WTC11 (cell line): ENCODE measurements at regions not wholly inside any gene's neighbourhood (a gene's known extent, or its start where the extent isn't known, plus 50 kb on each side); places are given as distances from the start of the nearest gene placed in this dataset.

ENCODE experiments used
- ATAC-seq: fragments of 200-7000 bp; cut with Tn5 transposase; 2 replicates; pipeline ENCODE4 v1.10.0; 2021; ENCODE audit warnings: mild to moderate bottlenecking, moderate library complexity
- CTCF ChIA-PET: fragments of 300-600 bp; sonication (Branson Sonifier 250); formaldehyde crosslinking; loops from one replicate; lab custom pipeline; 2021; ENCODE audit warnings: antibody characterized with exemption; lab: Charles Lee
- POLR2A ChIA-PET: fragments of 350-600 bp; sonication (Branson Sonifier 250); formaldehyde crosslinking; loops from one replicate; lab custom pipeline; 2021; ENCODE audit warnings: antibody characterized with exemption; lab: Charles Lee
- DNase-seq: peaks from one replicate; pipeline ENCODE4 v3.0.0; 2021; ENCODE audit warnings: low spot score
- H3K27ac Mint-ChIP-seq: 2 replicates; pipeline ENCODE4 v1.8.0; 2021; ENCODE audit warnings: mixed read lengths
- H3K27me3 Mint-ChIP-seq: 2 replicates; pipeline ENCODE4 v1.8.0; 2021; ENCODE audit warnings: low read depth, mild to moderate bottlenecking, moderate library complexity, mixed read lengths
- H3K36me3 Mint-ChIP-seq: 2 replicates; pipeline ENCODE4 v1.8.0; 2021; ENCODE audit warnings: mixed read lengths
- H3K4me1 Mint-ChIP-seq: 2 replicates; pipeline ENCODE4 v1.8.0; 2022; ENCODE audit warnings: mixed read lengths
- H3K4me3 Mint-ChIP-seq: 2 replicates; pipeline ENCODE4 v1.8.0; 2021; ENCODE audit warnings: mild to moderate bottlenecking, moderate library complexity, mixed read lengths
- H3K9me3 Mint-ChIP-seq: 2 replicates; pipeline ENCODE4 v1.8.0; 2021; ENCODE audit warnings: mixed read lengths
- CBFB ChIP-seq: sonication (generic); formaldehyde crosslinking; IDR thresholded peaks from 2 replicates; pipeline ENCODE4 v1.8.1; 2022; ENCODE audit warnings: mild to moderate bottlenecking, low read depth, missing genetic modification reagents
- GRHL2 ChIP-seq: fragments of 250-450 bp; sonication (Bioruptor Pico); IDR thresholded peaks from 2 replicates; pipeline ENCODE4 v1.8.0; 2022; ENCODE audit warnings: mild to moderate bottlenecking, moderate library complexity; ENCODE audit not compliant: insufficient replicate concordance, severe bottlenecking
- GTF2I ChIP-seq: fragments of 250-450 bp; sonication (Bioruptor Pico); conservative IDR thresholded peaks from 2 replicates; pipeline ENCODE4 v1.4.0; 2021; ENCODE audit warnings: mild to moderate bottlenecking
- NR2C2 ChIP-seq: sonication (generic); formaldehyde crosslinking; IDR thresholded peaks from 2 replicates; pipeline ENCODE4 v1.8.0; 2022; ENCODE audit warnings: mild to moderate bottlenecking, missing genetic modification reagents
- RELA ChIP-seq: sonication (generic); formaldehyde crosslinking; IDR thresholded peaks from 2 replicates; pipeline ENCODE4 v1.8.1; 2022; ENCODE audit warnings: missing genetic modification reagents, mild to moderate bottlenecking, borderline replicate concordance
- TP53 ChIP-seq: sonication (generic); formaldehyde crosslinking; IDR thresholded peaks from 2 replicates; pipeline ENCODE4 v1.8.1; 2023; ENCODE audit warnings: mild to moderate bottlenecking, missing genetic modification reagents
- ZNF232 ChIP-seq: sonication (generic); formaldehyde crosslinking; IDR thresholded peaks from 2 replicates; pipeline ENCODE4 v1.8.0; 2022; ENCODE audit warnings: mild to moderate bottlenecking, missing genetic modification reagents
- ZNF416 ChIP-seq: fragments of 250-450 bp; sonication (Bioruptor Pico); IDR thresholded peaks from 2 replicates; pipeline ENCODE4 v1.9.0; 2021; ENCODE audit warnings: mild to moderate bottlenecking, inconsistent platforms
- TF ChIP-seq, protein P1 (sequence below): sonication (generic); formaldehyde crosslinking; IDR thresholded peaks from 2 replicates; pipeline ENCODE4 v1.8.0; 2022; ENCODE audit warnings: mild to moderate bottlenecking, missing genetic modification reagents
- TF ChIP-seq, protein P2 (sequence below): sonication (generic); formaldehyde crosslinking; IDR thresholded peaks from 2 replicates; pipeline ENCODE4 v1.8.0; 2022; ENCODE audit warnings: mild to moderate bottlenecking, missing genetic modification reagents
- TF ChIP-seq, protein P3 (sequence below): sonication (generic); formaldehyde crosslinking; IDR thresholded peaks from 2 replicates; pipeline ENCODE4 v1.8.1; 2023; ENCODE audit warnings: mild to moderate bottlenecking, missing genetic modification reagents, moderate library complexity
- TF ChIP-seq, protein P4 (sequence below): sonication (generic); formaldehyde crosslinking; IDR thresholded peaks from 2 replicates; pipeline ENCODE4 v1.8.1; 2023; ENCODE audit warnings: mild to moderate bottlenecking, missing genetic modification reagents
- TF ChIP-seq, protein P5 (sequence below): sonication (generic); formaldehyde crosslinking; IDR thresholded peaks from 2 replicates; pipeline ENCODE4 v1.8.1; 2023; ENCODE audit warnings: mild to moderate bottlenecking, missing genetic modification reagents
- TF ChIP-seq, protein P6 (sequence below): sonication (generic); formaldehyde crosslinking; IDR thresholded peaks from 2 replicates; pipeline ENCODE4 v1.8.1; 2022; ENCODE audit warnings: mild to moderate bottlenecking, moderate library complexity, missing genetic modification reagents
- TF ChIP-seq, protein P7 (sequence below): fragments of 250-450 bp; sonication (Bioruptor Pico); IDR thresholded peaks from 2 replicates; pipeline ENCODE4 v2.1.2; 2022; ENCODE audit warnings: mild to moderate bottlenecking, moderate library complexity
- TF ChIP-seq, protein P8 (sequence below): fragments of 200-600 bp; IDR thresholded peaks from 2 replicates; pipeline ENCODE4 v1.8.0; 2022; ENCODE audit warnings: antibody characterized with exemption

DNA sequence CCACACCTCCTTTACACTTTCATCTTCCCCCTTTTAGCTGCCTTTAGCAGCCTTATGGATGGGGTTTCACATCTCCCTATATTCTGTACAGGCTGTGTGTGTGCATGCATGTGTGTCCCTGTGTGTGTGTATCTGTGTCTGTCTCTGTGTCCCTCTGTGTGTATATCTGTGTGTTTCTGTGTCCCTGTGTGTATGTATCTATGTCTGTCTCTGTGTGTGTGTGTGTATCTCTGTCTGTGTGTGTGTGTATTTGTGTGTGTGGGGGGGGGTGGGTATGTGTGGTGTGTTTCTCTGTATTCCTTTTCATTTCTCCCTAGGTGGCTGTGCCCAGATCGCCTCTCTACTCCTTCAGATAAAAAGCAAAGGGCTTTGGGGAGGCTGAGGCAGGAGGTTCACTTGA is 52.2 kb upstream of the CD83 start:
- no peaks in the 10 kb centered on the region; the same call in 1 of the 2 replicates for H3K27me3 Mint-ChIP-seq
- H3K4me3 Mint-ChIP-seq = no peak overlapping the region
- peaks cover 8% of the 10 kb centered on the region; the same call in 1 of the 2 replicates for H3K36me3 Mint-ChIP-seq
- no peaks in the 10 kb centered on the region for H3K4me1 Mint-ChIP-seq
- CTCF ChIA-PET = interaction anchor here (0.5 to 4.3 kb wide), 4 partner anchors 8 to 157 kb away, joined by 4 to 52 read pairs (median 10); no protein-coding TSS in a partner anchor
- POLR2A ChIA-PET = no interaction called here
- TF ChIP-seq CBFB (CRISPR knock-in tag) (no peak), TP53 (CRISPR knock-in tag) (no peak), ZNF416 (CRISPR knock-in tag) (no peak), GRHL2 (CRISPR knock-in tag) (no peak), RELA (no peak), NR2C2 (CRISPR knock-in tag) (no peak), ZNF232 (CRISPR knock-in tag) (no peak)
- TF ChIP-seq, protein P1, sequence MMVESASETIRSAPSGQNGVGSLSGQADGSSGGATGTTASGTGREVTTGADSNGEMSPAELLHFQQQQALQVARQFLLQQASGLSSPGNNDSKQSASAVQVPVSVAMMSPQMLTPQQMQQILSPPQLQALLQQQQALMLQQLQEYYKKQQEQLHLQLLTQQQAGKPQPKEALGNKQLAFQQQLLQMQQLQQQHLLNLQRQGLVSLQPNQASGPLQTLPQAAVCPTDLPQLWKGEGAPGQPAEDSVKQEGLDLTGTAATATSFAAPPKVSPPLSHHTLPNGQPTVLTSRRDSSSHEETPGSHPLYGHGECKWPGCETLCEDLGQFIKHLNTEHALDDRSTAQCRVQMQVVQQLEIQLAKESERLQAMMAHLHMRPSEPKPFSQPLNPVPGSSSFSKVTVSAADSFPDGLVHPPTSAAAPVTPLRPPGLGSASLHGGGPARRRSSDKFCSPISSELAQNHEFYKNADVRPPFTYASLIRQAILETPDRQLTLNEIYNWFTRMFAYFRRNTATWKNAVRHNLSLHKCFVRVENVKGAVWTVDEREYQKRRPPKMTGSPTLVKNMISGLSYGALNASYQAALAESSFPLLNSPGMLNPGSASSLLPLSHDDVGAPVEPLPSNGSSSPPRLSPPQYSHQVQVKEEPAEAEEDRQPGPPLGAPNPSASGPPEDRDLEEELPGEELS (CRISPR knock-in tag) = no peak
- TF ChIP-seq, protein P2, sequence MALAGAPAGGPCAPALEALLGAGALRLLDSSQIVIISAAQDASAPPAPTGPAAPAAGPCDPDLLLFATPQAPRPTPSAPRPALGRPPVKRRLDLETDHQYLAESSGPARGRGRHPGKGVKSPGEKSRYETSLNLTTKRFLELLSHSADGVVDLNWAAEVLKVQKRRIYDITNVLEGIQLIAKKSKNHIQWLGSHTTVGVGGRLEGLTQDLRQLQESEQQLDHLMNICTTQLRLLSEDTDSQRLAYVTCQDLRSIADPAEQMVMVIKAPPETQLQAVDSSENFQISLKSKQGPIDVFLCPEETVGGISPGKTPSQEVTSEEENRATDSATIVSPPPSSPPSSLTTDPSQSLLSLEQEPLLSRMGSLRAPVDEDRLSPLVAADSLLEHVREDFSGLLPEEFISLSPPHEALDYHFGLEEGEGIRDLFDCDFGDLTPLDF (CRISPR knock-in tag) = no peak
- TF ChIP-seq, protein P3, sequence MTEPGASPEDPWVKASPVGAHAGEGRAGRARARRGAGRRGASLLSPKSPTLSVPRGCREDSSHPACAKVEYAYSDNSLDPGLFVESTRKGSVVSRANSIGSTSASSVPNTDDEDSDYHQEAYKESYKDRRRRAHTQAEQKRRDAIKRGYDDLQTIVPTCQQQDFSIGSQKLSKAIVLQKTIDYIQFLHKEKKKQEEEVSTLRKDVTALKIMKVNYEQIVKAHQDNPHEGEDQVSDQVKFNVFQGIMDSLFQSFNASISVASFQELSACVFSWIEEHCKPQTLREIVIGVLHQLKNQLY (CRISPR knock-in tag) = no peak
- TF ChIP-seq, protein P4, sequence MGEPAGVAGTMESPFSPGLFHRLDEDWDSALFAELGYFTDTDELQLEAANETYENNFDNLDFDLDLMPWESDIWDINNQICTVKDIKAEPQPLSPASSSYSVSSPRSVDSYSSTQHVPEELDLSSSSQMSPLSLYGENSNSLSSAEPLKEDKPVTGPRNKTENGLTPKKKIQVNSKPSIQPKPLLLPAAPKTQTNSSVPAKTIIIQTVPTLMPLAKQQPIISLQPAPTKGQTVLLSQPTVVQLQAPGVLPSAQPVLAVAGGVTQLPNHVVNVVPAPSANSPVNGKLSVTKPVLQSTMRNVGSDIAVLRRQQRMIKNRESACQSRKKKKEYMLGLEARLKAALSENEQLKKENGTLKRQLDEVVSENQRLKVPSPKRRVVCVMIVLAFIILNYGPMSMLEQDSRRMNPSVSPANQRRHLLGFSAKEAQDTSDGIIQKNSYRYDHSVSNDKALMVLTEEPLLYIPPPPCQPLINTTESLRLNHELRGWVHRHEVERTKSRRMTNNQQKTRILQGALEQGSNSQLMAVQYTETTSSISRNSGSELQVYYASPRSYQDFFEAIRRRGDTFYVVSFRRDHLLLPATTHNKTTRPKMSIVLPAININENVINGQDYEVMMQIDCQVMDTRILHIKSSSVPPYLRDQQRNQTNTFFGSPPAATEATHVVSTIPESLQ = no peak
- TF ChIP-seq, protein P5, sequence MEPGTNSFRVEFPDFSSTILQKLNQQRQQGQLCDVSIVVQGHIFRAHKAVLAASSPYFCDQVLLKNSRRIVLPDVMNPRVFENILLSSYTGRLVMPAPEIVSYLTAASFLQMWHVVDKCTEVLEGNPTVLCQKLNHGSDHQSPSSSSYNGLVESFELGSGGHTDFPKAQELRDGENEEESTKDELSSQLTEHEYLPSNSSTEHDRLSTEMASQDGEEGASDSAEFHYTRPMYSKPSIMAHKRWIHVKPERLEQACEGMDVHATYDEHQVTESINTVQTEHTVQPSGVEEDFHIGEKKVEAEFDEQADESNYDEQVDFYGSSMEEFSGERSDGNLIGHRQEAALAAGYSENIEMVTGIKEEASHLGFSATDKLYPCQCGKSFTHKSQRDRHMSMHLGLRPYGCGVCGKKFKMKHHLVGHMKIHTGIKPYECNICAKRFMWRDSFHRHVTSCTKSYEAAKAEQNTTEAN (CRISPR knock-in tag) = no peak
- TF ChIP-seq, protein P6, sequence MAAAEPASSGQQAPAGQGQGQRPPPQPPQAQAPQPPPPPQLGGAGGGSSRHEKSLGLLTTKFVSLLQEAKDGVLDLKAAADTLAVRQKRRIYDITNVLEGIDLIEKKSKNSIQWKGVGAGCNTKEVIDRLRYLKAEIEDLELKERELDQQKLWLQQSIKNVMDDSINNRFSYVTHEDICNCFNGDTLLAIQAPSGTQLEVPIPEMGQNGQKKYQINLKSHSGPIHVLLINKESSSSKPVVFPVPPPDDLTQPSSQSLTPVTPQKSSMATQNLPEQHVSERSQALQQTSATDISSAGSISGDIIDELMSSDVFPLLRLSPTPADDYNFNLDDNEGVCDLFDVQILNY = no peak
- TF ChIP-seq, protein P7, sequence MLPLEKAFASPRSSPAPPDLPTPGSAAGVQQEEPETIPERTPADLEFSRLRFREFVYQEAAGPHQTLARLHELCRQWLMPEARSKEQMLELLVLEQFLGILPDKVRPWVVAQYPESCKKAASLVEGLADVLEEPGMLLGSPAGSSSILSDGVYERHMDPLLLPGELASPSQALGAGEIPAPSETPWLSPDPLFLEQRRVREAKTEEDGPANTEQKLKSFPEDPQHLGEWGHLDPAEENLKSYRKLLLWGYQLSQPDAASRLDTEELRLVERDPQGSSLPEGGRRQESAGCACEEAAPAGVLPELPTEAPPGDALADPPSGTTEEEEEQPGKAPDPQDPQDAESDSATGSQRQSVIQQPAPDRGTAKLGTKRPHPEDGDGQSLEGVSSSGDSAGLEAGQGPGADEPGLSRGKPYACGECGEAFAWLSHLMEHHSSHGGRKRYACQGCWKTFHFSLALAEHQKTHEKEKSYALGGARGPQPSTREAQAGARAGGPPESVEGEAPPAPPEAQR (CRISPR knock-in tag) = no peak
- TF ChIP-seq, all 79 proteins: peak for 0
- Mint-ChIP-seq H3K27ac (no peak overlapping the region), H3K9me3 (peaks cover 20% of the 10 kb centered on the region)
- ATAC-seq = no peak
- DNase-seq = no peak

DNA sequence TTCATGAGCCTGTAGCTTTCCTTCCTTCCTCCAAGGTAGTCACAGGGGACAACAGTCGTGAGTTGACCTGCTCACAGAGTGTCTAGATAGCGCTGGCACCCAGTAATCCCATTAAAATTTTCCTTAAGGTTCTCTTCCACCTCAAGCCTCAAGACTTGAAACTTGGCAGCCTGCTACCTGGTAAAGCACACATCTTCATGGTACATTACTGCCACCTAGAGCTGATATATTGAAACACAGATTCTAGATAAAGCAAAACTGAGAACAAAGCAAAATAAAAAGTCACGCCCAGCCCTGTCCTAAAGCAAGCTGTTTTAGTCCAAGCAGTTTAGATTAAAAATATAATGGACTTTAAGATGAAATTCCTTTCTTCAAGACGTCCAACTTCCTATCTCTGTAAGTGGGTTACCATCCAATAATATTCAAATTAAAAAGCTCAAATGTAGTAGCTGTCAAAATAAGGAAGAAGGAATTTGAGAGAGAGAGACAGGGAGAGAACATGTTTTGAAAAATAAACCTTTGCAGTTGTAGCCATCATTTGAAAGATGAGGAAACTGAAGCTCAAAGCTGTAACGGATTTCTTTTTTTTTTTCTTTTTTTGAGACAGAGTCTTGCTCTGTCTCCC is 50.7 kb upstream of the CD83 start:
- Mint-ChIP-seq H3K27ac (no peak overlapping the region), H3K36me3 (peaks cover 8% of the 10 kb centered on the region; the same call in 1 of the 2 replicates), H3K4me3 (no peak overlapping the region), H3K9me3 (peaks cover 14% of the 10 kb centered on the region), H3K4me1 (no peaks in the 10 kb centered on the region), H3K27me3 (no peaks in the 10 kb centered on the region; the same call in 1 of the 2 replicates)
- ChIA-PET CTCF (interaction anchor here (0.6 to 4.3 kb wide), 30 partner anchors 11 to 451 kb away, joined by 3 to 52 read pairs (median 4); partner anchors contain the start of gene RNF182), POLR2A (interaction anchor here (0.6 kb wide), 1 partner anchor 221 kb away, joined by 4 read pairs; no protein-coding TSS in a partner anchor)
- DNase-seq (no peak), ATAC-seq (peak; percentile 88)
- TF ChIP-seq GTF2I (CRISPR knock-in tag) = no peak
- TF ChIP-seq, protein P8, sequence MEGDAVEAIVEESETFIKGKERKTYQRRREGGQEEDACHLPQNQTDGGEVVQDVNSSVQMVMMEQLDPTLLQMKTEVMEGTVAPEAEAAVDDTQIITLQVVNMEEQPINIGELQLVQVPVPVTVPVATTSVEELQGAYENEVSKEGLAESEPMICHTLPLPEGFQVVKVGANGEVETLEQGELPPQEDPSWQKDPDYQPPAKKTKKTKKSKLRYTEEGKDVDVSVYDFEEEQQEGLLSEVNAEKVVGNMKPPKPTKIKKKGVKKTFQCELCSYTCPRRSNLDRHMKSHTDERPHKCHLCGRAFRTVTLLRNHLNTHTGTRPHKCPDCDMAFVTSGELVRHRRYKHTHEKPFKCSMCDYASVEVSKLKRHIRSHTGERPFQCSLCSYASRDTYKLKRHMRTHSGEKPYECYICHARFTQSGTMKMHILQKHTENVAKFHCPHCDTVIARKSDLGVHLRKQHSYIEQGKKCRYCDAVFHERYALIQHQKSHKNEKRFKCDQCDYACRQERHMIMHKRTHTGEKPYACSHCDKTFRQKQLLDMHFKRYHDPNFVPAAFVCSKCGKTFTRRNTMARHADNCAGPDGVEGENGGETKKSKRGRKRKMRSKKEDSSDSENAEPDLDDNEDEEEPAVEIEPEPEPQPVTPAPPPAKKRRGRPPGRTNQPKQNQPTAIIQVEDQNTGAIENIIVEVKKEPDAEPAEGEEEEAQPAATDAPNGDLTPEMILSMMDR = peak; percentile 37; the same call in 1 of the 2 replicates
